Non-pigmented ciliary epithelial cell (primary cell): ENCODE measurements at regions not wholly inside any gene's neighbourhood (a gene's known extent, or its start where the extent isn't known, plus 50 kb on each side); places are given as distances from the start of the nearest gene placed in this dataset.

Experiments used
- DNase-seq: peaks from one replicate; pipeline ENCODE4 v3.0.0-alpha.2; 2010; ENCODE audit warnings: low read depth

DNA sequence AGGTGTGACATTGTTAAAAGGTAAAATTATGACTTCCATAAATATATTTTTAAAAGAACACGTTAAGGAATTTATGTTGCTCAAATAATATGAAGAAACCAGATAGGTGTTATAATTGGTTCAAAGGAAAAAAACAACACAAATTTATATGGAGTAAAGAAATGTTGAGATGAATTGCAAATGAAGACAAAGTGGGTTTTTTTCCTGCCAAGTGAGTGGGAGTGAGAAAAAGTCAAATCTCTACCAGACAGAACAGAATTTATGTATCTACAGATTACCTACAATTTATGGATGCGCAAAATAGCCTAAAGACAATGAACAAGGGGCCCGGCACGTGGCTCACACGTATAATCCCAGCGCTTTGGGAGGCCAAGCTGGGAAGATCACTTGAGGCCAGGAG, 159.7 kb upstream of the SLC1A4 start:
- DNase-seq = no peak

GRCh38 chr2:64831134-64831976, 157.8 kb upstream of the SLC1A4 start:
- no peak for DNase-seq

GRCh38 chr2:64831977-64832328, 157.2 kb upstream of the SLC1A4 start:
- no peak for DNase-seq

GRCh38 chr2:64832936-64833335, 156.3 kb upstream of the SLC1A4 start:
- no peak for DNase-seq

DNA sequence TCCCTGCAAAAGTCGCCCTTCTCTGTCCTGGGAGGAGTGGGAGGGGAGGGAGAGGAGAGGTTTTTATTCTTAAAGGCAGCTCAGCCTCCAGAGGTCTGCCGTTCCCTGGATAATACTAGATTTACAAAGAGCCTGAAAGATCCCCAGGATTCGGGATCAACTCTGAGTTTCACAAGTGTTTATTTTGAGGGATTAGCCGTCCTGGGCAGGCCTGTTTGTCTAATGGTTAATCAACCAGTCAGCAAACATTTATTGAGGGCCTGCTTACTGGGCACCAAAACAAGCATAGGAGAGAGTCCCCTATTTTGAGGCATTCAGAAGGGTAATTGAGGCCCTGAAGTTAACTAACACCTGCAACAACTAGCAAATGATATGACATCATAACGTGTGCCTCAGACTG, 152.6 kb upstream of the SLC1A4 start:
- no peak for DNase-seq

DNA sequence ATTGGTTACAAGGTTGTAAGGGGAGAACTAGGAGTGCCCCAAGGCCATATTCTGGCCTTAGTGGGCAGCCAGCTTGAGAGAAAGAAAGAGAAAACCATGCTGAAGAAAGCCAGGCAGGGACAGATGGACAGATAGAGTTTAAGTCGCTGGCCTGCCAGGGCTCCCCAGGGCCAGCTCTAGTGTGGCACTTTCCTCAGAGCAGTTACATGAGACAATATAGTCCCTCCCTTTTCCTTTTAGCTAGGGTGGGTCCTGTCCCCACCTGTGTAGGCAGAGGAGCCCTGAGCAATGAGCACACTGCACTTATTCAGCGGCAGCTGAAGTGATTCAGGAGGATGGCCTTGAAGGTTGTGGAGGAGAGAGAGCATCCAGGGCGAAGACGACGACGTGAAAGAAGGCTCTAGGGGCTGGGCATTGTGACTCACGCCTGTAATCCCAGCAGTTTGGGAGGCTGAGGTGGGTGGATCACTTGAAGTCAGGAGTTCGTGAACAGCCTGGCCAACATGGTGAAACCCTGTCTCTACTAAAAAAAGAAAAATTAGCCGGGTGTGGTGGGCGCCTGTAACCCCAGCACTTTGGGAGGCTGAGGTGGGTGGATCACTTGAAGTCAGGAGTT, 152.0 kb upstream of the SLC1A4 start:
- DNase-seq = no peak

GRCh38 chr2:64837925-64838641, 151.1 kb upstream of the SLC1A4 start:
- DNase-seq = no peak

DNA sequence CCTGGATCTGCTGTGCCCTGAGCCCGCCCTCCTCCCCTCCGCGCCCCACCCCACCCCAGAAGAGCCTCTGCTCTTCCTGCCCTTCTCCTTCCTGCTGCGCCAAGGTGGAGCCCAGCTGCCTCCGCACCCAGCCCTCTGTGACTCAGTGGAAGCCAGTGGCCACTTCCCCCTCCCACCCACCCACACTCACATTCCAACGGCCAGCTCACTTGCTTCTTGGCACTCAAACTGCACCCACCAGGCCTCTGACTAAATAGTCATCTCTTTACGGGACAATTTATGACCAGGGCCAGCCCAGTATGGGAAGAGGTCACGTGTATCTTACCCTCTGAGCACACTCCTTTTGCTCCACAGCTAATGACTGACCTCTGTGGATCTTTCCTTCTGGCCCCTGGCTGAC, 150.4 kb upstream of the SLC1A4 start:
- no peak for DNase-seq

GRCh38 chr2:64839844-64840243, 149.4 kb upstream of the SLC1A4 start:
- DNase-seq = no peak

DNA sequence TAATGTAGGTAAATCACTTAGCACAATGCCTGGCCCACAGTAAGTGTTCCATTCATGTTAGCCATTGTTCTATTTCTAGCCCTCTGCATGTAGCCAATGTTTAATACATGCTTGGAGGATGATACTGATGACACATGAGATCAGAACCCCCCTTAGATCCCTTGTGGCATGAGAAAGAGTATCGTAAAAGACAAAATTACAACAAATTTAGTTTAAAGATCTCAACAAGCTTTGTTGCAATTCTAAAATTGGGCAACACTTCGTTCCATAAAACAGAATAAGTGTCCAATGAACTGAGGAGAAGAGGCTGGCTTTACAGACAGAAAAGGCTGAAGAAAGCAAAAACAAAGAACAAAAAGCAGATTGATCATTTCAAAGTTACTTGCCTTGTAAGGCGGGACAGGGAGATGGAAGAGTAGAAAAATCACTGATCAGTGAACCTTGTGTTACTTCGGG, 148.7 kb upstream of the SLC1A4 start:
- DNase-seq = no peak

DNA sequence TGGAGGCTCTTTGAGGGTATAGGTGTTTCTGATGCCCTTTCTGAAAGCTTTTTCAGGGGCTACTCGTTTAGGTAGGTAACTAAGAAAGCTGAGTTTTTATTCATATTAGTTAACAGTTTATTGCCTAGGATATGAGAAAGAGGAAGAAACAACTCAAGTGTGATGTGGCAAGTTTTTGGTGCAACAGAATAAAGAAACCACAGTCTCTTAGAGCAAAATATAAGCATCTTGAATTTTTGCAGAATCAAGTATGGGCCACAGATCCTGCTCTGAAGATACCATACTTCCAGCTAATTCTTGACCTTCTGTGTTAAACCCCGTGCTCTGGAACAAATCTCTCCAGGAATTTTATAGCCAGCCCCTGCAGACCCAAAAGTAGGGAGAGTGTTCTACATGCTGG, 147.7 kb upstream of the SLC1A4 start:
- no peak for DNase-seq

DNA sequence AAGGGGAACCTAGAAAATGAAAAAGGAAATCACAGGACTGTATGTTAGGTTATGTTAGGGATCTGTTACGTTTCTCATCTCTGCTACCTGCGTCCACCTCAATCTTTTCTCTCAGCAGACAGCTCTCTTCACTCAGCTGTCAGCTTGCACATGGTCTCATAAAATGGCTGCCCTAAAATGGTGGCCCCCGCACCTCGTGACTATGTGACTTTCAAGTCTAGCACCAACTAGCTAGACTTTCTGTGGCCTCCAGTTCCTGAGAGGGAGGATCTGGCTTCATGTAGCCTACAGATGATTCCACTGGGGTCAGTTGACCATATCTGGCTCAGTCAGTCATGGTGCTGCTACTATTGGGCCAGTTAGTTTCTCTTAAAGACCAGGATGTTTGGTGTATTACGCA, 147.2 kb upstream of the SLC1A4 start:
- no peak for DNase-seq

- no peak for DNase-seq
These were observed 145.1 kb upstream of the SLC1A4 start for GRCh38 chr2:64844087-64844486.

GRCh38 chr2:64845273-64845905, 143.8 kb upstream of the SLC1A4 start:
- no peak for DNase-seq

DNA sequence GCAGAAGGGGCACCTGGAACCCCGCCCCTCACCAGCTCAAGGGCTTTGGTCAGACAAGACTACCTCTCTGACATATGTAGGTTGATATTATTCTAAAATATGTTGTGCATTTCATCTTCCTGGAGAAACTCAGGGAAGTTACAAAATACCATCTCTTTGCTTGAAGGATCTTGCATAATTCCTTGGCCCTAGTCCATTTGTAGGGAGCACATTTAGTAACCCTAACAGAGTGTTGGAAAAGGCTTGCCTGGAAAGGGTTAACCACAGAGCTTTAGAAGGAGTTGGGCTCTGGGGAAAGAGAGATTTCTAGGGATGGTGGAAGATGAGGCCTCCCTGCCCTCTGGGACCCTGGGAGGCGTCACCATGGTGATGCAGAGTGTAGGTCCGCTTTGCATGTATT, 143.0 kb upstream of the SLC1A4 start:
- DNase-seq = no peak

DNA sequence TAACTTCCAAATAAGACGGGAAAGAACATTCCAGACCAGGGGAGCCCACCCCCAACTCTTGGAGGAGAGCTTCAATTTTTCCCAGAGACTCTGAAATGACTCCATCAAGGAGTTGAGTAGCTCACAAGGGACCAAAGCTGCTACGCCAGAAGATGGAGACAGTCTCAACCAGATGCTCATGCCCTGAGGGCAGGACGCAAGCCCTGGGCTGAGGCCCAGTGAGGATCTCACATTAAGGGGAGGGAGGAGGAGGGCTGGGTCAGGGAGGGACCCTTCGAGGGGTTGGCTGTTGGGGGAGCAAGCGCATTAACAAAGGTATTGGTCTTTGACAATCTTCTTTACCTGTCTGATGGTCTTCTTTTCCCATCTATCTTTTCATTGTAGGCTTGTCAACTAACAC, 141.3 kb upstream of the SLC1A4 start:
- no peak for DNase-seq

GRCh38 chr2:64848363-64848762, 140.8 kb upstream of the SLC1A4 start:
- DNase-seq = no peak

DNA sequence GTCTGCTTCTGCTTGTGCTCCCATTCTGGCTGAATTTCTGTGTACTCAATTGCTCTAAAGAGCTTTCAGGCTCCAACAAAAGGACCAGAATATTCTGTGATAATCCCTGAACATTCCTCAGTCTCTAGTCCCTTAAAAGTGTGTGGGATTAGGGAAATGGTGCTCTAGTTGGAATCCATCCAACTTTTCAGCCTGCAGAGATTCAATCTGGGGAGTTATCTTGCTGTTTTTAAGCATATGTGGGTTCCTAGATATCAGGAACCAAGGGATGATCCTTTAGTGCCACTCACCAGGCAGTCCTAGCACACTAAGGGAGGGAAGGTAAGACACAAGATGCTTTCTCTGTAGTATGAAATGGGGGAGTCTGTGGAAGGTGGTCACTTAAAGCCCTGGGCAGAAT, 140.3 kb upstream of the SLC1A4 start:
- DNase-seq = no peak

- DNase-seq = no peak
These were observed 138.6 kb upstream of the SLC1A4 start for GRCh38 chr2:64850642-64851041.

DNA sequence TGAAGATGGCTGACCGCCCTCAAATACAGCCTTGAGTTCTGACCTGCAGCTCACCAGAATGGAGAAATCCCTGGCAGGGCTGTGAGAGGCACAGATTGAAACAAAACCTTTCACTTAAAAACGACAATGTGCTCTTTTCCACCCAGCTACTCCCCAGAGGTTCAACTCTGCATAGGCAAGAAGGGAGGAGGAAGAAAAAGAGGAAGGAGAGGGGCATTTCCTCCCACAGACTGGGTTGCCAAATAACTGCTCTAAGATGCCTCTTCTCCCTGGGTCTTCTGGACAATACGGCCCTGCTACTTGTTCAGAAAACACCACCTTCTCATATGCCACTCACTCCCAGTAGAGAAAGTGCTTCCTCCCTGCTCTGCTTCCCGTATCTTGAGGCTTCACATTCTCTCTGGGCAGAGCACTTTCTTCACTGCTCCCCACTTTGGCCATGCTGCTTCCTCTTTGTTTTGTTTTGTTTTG, 136.4 kb upstream of the SLC1A4 start:
- no peak for DNase-seq

DNA sequence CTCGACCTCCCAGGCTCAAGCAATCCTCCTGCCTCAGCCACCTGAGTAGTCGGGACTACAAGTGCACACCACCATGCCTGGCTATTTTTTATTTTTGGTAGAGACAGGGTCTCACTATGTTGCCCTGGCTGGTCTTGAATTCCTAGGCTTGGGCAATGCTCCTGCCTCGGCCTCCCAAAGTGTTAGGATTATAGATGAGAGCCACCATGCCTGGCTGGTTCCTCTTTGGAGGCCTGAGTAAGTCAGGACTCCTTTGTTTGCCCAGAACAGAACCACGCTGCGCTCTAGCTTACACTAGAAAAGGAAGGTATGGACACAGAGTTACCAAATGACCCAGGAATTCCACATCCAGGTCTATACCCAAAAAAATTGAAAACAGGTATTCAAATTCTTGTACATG, 135.9 kb upstream of the SLC1A4 start:
- no peak for DNase-seq

DNA sequence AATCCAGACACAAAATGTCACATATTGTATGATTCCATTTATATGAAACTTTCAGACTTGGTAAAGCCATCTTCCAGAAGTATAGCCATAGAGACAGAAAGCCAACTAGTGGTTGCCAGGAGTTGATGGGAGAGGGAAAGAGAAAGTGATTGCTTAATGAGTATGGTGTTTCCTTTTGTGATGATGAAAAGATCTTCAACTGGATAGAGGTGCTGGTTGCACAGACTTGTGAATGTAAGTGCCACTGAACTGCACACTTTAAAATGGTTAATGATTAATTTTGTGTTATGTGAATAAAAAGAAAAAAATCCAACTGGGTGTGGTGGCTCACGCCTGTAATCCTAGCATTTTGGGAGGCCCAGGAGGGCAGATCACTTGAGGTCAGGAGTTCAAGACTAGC, 135.3 kb upstream of the SLC1A4 start:
- no peak for DNase-seq
